Erythroblast (primary cell): ENCODE measurements at regions not wholly inside any gene's neighbourhood (a gene's known extent, or its start where the extent isn't known, plus 50 kb on each side); places are given as distances from the start of the nearest gene placed in this dataset.

Source experiments
- GATA1 ChIP-seq: IDR thresholded peaks from 2 replicates; pipeline ENCODE4 v1.6.1; 2011; ENCODE audit warnings: low read depth, mild to moderate bottlenecking, control low read depth, low read length, moderate library complexity
- POLR2A ChIP-seq: IDR thresholded peaks from 2 replicates; pipeline ENCODE4 v1.6.1; 2011; ENCODE audit warnings: mild to moderate bottlenecking, low read length

DNA sequence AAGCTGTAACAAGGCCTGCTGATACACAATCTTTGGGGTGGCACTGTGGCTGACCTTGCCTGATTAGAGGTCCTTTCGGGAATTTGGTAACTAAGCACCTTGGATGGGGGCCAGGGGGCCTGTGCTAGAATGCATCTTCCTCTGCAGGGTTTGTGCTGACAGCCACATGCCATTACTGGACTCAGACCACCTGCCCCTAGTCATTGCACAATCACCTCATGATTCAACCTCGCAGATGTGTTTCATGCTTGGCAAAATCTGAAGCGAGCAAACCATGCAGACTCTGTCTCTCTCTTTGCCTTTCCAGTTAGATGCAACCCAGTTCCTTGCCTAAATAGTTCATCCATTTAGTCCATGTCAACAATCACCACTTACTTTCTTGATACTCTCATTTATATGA is 96.5 kb upstream of the ERCC6L2 start:
- TF ChIP-seq POLR2A (no peak), GATA1 (no peak)
